Chondrocyte (in vitro differentiated cells): ENCODE measurements at regions not wholly inside any gene's neighbourhood (a gene's known extent, or its start where the extent isn't known, plus 50 kb on each side); places are given as distances from the start of the nearest gene placed in this dataset.

Experiments used
- DNase-seq: peaks from one replicate; pipeline ENCODE4 v3.0.0; 2021; ENCODE audit warnings: mixed read lengths, low spot score
- H3K27ac Mint-ChIP-seq: one replicate; pipeline ENCODE4 v1.8.0; 2021; ENCODE audit warnings: mild to moderate bottlenecking, moderate library complexity, mixed read lengths; ENCODE audit not compliant: unreplicated experiment
- H3K27me3 Mint-ChIP-seq: 2 replicates; pipeline ENCODE4 v1.8.0; 2021; ENCODE audit warnings: low read depth, mixed read lengths
- H3K36me3 Mint-ChIP-seq: 2 replicates; pipeline ENCODE4 v1.8.0; 2021; ENCODE audit warnings: low read depth, mixed read lengths
- H3K4me1 Mint-ChIP-seq: 2 replicates; pipeline ENCODE4 v1.8.0; 2021; ENCODE audit warnings: low read depth, mild to moderate bottlenecking, mixed read lengths
- H3K4me3 Mint-ChIP-seq: one replicate; pipeline ENCODE4 v1.8.0; 2021; ENCODE audit warnings: mild to moderate bottlenecking, moderate library complexity, mixed read lengths; ENCODE audit not compliant: unreplicated experiment
- H3K9me3 Mint-ChIP-seq: 2 replicates; pipeline ENCODE4 v1.8.0; 2021; ENCODE audit warnings: low read depth, mixed read lengths
- CTCF ChIP-seq: fragments of 200-600 bp; sonication (generic); IDR thresholded peaks from 2 replicates; pipeline ENCODE4 v1.5.0; 2021; ENCODE audit warnings: antibody characterized with exemption, mild to moderate bottlenecking, moderate library complexity

- DNase-seq = no peak
Measured at GRCh38 chr7:7108931-7109330, 73.4 kb upstream of the C1GALT1 start.

GRCh38 chr7:7109934-7110333 is 72.4 kb upstream of the C1GALT1 start:
- Mint-ChIP-seq H3K27me3 (no peaks in the 10 kb centered on the region), H3K4me3 (no peak overlapping the region), H3K27ac (no peak overlapping the region), H3K4me1 (peaks cover 6% of the 10 kb centered on the region), H3K9me3 (peaks cover 4% of the 10 kb centered on the region), H3K36me3 (peaks cover 4% of the 10 kb centered on the region)
- DNase-seq = no peak
- no peak for TF ChIP-seq CTCF

More at GRCh38 chr7:7108931-7109330, 73.4 kb upstream of the C1GALT1 start:
- Mint-ChIP-seq H3K36me3 (peaks cover 4% of the 10 kb centered on the region), H3K27ac (no peak overlapping the region), H3K4me3 (no peak overlapping the region), H3K27me3 (no peaks in the 10 kb centered on the region), H3K9me3 (peaks cover 4% of the 10 kb centered on the region), H3K4me1 (no peaks in the 10 kb centered on the region)
- no peak for TF ChIP-seq CTCF

- no peak overlapping the region for H3K27ac Mint-ChIP-seq
- no peak overlapping the region for H3K4me3 Mint-ChIP-seq
- peaks cover 4% of the 10 kb centered on the region for H3K36me3 Mint-ChIP-seq
- peaks cover 4% of the 10 kb centered on the region for H3K9me3 Mint-ChIP-seq
- no peaks in the 10 kb centered on the region for H3K27me3 Mint-ChIP-seq
- DNase-seq = no peak
- no peak for TF ChIP-seq CTCF
- peaks cover 6% of the 10 kb centered on the region for H3K4me1 Mint-ChIP-seq
Measured at GRCh38 chr7:7110706-7111105, 71.6 kb upstream of the C1GALT1 start.

GRCh38 chr7:7112868-7113267 is 69.5 kb upstream of the C1GALT1 start:
- Mint-ChIP-seq H3K4me3 (no peak overlapping the region), H3K4me1 (peaks cover 6% of the 10 kb centered on the region), H3K9me3 (peaks cover 4% of the 10 kb centered on the region), H3K36me3 (peaks cover 4% of the 10 kb centered on the region), H3K27ac (no peak overlapping the region), H3K27me3 (no peaks in the 10 kb centered on the region)
- DNase-seq = no peak
- no peak for TF ChIP-seq CTCF

GRCh38 chr7:7114575-7115291 is 67.6 kb upstream of the C1GALT1 start:
- Mint-ChIP-seq H3K36me3 (no peaks in the 10 kb centered on the region), H3K27ac (no peak overlapping the region), H3K4me1 (peaks cover 6% of the 10 kb centered on the region), H3K9me3 (no peaks in the 10 kb centered on the region), H3K27me3 (no peaks in the 10 kb centered on the region), H3K4me3 (no peak overlapping the region)
- DNase-seq = no peak
- no peak for TF ChIP-seq CTCF
